Stimulated activated CD4-positive, alpha-beta T cell treated with anti-CD3 and anti-CD28 coated beads, TNF-alpha, amount 100 ng/mL, for 24 hours (primary cell): ENCODE measurements at regions not wholly inside any gene's neighbourhood (a gene's known extent, or its start where the extent isn't known, plus 50 kb on each side); places are given as distances from the start of the nearest gene placed in this dataset.
"Not testable (repeated sequence)": the region's sequence is repeated elsewhere in the genome, so short reads cannot be mapped to it uniquely, and the experiment has no call there.

Source experiments
- DNase-seq, 3 experiments: peaks; one replicate each; pipeline ENCODE4 v3.0.0-alpha.2; 2020; ENCODE audit warnings: low read depth in 3 of 3

DNA sequence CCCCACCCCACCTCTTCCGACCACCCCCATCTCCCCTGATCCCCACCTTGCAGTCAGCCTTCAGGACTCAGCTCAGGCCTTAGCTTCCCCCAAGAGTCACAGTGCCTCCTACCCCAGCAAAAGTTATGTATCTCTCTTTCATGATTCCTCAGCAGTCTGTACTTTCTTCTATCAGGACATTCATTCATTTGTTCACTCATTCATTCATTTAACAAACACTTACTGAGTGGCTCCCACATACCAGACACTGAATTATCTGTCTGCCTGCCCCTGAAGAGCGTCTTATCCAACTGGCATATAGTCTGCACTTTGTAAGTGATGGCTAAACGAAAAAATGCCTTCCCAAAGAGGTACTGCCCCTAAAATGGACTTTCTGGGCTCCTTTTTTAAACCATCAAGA is 114.4 kb upstream of the SLC35F3 start:
- DNase-seq, result no peak

- DNase-seq, result peak in 1 of 3 experiments; percentile 20
Measured at GRCh38 chr1:233790662-233791371, 113.7 kb upstream of the SLC35F3 start.

DNA sequence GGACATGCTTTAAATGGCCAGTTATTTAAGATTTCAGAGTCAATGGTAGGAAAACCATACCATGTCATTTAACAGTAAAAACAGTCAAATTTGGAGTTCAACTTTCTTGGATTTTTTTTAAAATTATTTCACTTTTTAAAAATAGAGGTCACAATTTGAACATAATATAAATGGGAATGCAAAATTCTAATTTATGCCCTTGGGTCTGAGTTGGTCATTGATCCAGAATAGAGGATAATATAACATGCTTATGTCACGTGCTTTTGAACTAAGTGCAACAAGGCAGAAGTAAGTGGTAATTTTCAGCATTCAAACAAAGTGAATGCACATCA is 113.1 kb upstream of the SLC35F3 start:
- DNase-seq, result no peak

GRCh38 chr1:233791721-233792120 is 112.8 kb upstream of the SLC35F3 start:
- DNase-seq, result no peak

- no peak for DNase-seq
Measured at GRCh38 chr1:233794863-233795262, 109.6 kb upstream of the SLC35F3 start.

DNA sequence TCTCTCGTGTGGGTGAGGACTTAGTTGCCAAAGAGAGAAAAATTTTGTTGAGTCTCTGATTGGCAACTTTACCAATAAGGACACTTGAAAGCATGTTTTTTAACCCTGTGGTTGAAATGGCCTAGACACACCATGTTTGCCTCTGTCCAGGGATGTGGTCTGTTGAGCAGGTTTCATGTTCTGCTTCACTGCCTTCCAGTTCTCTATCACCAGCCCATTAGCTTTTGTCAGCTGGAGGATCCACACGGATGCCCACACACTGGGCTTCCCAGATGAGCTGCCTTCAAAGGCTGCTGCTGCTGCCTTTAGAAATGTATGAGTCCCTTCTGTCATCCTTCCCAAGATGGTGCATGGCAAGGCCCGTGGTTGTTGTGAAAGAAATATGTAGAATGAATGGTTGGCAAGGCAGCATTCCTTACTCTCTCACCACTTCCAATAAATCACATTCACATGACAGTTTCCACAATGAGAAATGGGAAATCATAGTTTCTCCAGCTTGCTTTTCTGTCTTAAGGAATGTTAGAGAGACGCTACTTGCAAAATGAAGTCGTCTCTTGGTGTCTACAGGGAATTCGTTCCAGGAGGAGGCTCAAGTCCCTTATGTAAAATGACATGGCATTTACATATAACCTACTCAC is 108.2 kb upstream of the SLC35F3 start:
- no peak for DNase-seq

GRCh38 chr1:233802611-233803010 is 101.9 kb upstream of the SLC35F3 start:
- no peak for DNase-seq

DNA sequence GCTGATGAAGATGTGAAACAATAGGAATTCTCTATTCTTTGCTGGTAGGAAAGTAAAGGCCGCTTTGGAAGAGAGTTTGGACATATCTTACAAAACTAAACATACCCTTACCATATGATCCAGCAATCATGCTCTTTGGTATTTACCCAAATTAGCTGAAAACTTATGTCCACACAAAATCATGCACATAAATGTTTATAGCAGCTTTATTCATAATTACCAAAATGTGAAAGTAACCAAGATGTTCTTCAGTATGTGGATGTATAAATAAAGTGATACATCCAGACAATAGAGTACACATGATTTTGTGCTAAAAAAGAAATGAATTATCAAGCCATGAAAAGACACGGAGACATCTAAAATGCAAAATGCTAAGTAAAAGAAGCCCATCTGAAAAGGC is 98.7 kb upstream of the SLC35F3 start:
- no peak for DNase-seq

DNA sequence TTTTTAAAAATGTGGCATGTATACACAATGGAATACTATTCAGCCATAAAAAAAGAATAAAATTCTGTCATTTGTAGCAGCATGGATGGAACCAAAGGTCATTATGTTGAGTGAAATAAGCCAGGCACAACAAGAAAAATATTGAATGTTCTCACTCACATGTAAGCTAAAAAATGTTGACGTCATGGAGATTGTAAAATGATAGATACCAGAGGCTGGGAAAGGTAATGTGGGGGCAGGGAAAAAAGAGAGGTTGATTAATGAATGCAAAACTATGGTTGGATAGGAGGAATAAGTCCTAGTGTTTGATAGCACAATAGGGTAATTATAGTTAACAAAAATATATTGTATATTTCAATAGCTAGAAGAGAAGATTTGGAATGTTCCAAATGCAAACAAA is 89.1 kb upstream of the SLC35F3 start:
- no peak for DNase-seq

DNA sequence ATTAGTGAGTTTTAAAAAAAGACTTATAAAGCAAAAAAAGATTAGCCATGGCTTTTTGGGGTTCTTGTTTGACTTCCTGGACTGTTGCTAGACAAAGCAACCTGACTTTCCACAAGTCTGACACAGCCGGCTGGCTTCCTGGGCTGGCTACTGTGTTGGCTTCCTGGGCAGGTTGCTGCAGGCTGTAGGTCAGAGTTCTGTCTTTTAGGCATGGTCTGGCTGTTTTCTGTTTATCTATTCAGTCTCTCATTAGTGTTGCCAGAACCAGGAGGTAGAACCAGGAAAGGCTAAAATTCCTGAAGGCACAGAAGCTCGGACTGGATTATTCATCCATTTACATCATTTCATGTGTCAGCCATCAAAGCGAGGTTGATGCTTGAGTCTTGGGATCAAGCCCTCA is 88.6 kb upstream of the SLC35F3 start:
- DNase-seq, result no peak

- no peak for DNase-seq
Measured at GRCh38 chr1:233816348-233816747, 88.1 kb upstream of the SLC35F3 start.

- DNase-seq, result no peak
Measured at GRCh38 chr1:233819042-233819441, 85.4 kb upstream of the SLC35F3 start.

- not testable (repeated sequence) for DNase-seq
Measured at GRCh38 chr1:233824179-233824578, 80.3 kb upstream of the SLC35F3 start.

DNA sequence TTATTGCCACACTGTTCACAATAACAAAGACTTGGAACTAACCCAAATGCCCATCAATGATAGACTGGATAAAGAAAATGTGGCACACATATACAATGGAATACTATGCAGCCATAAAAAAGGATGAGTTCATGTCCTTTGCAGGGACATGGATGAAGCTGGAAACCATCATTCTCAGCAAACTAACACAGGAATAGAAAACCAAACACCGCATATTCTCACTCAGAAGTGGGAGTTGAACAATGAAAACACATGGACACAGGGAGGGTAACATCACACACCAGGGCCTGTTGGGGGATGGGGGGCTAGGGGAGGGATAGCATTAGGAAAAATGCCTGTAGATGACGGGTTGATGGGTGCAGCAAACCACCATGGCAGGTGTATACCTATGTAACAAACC is 76.5 kb upstream of the SLC35F3 start:
- not testable (repeated sequence) for DNase-seq

DNA sequence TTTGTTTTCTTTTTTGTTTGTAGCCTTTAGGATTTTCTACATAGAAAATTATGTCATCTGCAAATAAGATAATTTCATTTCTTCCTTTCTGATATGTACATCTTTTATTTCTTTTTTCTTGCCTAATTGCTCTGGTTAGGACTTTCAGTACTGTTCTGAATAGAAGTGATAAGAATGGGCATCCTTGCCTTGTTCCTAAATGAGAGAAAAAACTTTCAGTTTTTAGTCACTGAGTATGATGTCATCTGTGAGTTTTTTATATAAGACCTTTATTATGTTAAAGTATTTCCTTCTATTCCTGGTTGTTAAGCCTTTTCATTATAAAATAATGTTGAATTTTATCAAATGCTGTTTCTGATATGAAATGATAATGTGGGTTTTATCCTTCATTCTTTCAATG is 76.0 kb upstream of the SLC35F3 start:
- no peak for DNase-seq

DNA sequence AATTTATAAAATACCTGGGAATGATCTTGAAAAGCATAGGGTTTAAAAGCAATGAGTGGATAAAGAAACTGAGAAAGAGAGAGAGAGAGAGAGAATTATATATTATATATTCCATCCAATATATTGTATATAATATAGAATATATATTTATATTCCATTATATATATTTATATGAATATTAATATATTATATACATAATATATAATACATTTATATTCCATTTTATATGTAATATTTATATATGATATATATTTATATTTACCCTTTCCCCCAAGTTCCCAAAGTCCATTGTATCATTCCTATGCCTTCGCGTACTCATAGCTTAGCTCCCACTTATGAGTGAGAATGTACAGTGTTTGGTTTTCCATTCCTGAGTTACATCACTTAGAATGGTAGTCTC is 69.9 kb upstream of the SLC35F3 start:
- DNase-seq, result no peak

GRCh38 chr1:233838207-233838606 is 66.3 kb upstream of the SLC35F3 start:
- not testable (repeated sequence) for DNase-seq

DNA sequence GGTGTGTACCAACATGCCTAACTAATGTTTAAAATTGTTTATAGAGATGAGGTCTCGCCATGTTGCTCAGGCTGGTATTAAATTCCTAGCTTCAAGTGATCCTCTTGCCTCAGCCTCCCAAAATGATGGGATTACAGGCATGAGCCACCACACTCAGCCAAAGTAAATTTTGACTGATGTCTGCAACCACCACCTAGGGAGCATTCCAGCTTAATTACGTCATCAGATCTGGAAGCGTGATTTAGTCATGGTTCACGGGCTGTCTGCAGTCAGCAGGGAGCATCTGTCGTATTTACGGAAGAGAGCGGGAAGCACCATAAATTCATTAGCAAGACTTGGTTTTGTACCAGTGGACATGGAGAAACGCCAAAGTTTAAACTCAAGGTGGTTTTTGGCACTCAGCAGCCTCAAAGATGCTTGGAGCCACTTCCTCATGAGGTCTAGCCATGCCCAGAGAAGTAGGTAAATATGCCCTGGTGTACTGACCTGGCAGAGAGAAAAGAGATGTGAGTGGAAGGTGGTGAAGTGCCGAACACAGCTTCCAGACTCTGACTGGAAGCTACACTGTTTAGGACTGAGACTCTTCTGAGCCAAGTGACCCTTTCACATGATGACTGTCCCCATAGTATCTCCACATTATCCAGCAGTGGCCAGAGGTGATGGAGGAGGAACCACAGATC is 60.8 kb upstream of the SLC35F3 start:
- DNase-seq, result no peak

DNA sequence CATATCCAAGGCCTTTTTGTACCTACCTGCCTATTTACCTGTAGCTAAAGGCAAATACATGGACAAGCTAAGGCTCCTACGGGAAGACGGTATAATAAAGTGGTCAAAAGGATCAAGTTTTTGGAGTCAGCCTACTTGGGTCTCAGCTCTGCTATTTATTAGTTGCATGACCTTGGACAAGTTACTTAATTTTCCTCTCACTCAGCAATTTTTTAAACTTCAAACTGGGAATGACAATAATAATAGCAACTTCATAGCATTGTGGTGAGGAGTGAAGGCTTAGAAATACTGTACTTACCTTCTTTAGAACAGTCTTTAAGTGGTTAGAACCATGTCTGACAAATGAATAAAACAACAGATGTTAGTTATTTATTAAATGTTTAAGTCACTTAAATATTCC is 60.2 kb upstream of the SLC35F3 start:
- no peak for DNase-seq

- DNase-seq, result no peak
Measured at GRCh38 chr1:233844692-233845091, 59.8 kb upstream of the SLC35F3 start.
